Gastrocnemius medialis (tissue), 4 donors: ENCODE measurements at regions not wholly inside any gene's neighbourhood (a gene's known extent, or its start where the extent isn't known, plus 50 kb on each side); places are given as distances from the start of the nearest gene placed in this dataset.

Source experiments
- CTCF ChIP-seq, 5 experiments: fragments of 450-650 bp in 3 of 5; fragments of 200-600 bp in 2 of 5; sonication (generic) in 2 of 5; IDR thresholded peaks in 4 of 5; conservative IDR thresholded peaks in 1 of 5; 1 replicate in 4 of 5; 2 replicates in 1 of 5; pipeline ENCODE4 v1.5.1; 2016 to 2019; ENCODE audit warnings: antibody characterized with exemption in 5 of 5, mild to moderate bottlenecking in 3 of 5, moderate library complexity in 3 of 5
- POLR2A ChIP-seq, 2 donors: fragments of 450-650 bp; IDR thresholded peaks; one replicate each; pipeline ENCODE4 v1.6.1; 2017; ENCODE audit warnings: antibody characterized with exemption in 2 of 2, mild to moderate bottlenecking in 2 of 2, moderate library complexity in 2 of 2

GRCh38 chr4:130143656-130144055 lies 1047.7 kb downstream of the C4orf33 start:
- no peak for TF ChIP-seq CTCF (IDR thresholded peaks at IDR 0.05 in 4 of 5, conservative IDR thresholded peaks at IDR 0.05 in 1 of 5)
- TF ChIP-seq POLR2A (IDR thresholded peaks at IDR 0.05): no peak
